SK-N-SH (cell line): ENCODE measurements at regions not wholly inside any gene's neighbourhood (a gene's known extent, or its start where the extent isn't known, plus 50 kb on each side); places are given as distances from the start of the nearest gene placed in this dataset.

Experiments
- CTCF ChIA-PET: fragments of 300-600, 350-600 bp; formaldehyde crosslinking; extraction: SDS; loops from one replicate; lab custom pipeline; 2021; lab: Yijun Ruan, JAX
- POLR2A ChIA-PET: fragments of 350-600 bp; sonication (Branson Sonifier 250); formaldehyde crosslinking; extraction: SDS; loops from one replicate; lab custom pipeline; 2020; ENCODE audit warnings: antibody characterized with exemption, inconsistent platforms; lab: Yijun Ruan, JAX
- DNase-seq: peaks from one replicate; pipeline ENCODE4 v3.0.0; 2012
- H2AFZ ChIP-seq: fragments of 200-600 bp; sonication (generic); 2 replicates; pipeline ENCODE4 v1.8.1; 2016; ENCODE audit warnings: antibody characterized with exemption, mild to moderate bottlenecking, low read depth
- H3F3A ChIP-seq: fragments of 200-600 bp; sonication (generic); replicated peaks from 2 replicates; pipeline ENCODE3; 2016; ENCODE audit warnings: antibody characterized with exemption, mild to moderate bottlenecking; ENCODE audit not compliant: insufficient read depth
- H3K27ac ChIP-seq, 2 experiments: fragments of 200-500 bp in 1 of 2; fragments of 200-600 bp in 1 of 2; sonication (Bioruptor generic) in 1 of 2; sonication (generic), shearing (Covaris generic) in 1 of 2; 2 replicates each; pipeline versions ENCODE4 v1.5.1 to v1.6.1; 2014 to 2016; ENCODE audit warnings: low read depth in 2 of 2, inconsistent platforms in 1 of 2, low read length in 1 of 2, mild to moderate bottlenecking in 1 of 2, mixed read lengths in 1 of 2
- H3K27me3 ChIP-seq: fragments of 200-600 bp; sonication (generic), shearing (Covaris generic); 2 replicates; pipeline ENCODE4 v1.6.1; 2016; ENCODE audit warnings: mixed run types; ENCODE audit not compliant: insufficient read depth
- H3K36me3 ChIP-seq, 2 experiments: fragments of 200-500 bp in 1 of 2; fragments of 200-600 bp in 1 of 2; sonication (Bioruptor generic) in 1 of 2; sonication (generic) in 1 of 2; replicated peaks in 1 of 2; 2 replicates each; pipeline versions ENCODE3 to v1.5.1; 2014 to 2016; ENCODE audit warnings: low read length in 1 of 2, mild to moderate bottlenecking in 1 of 2; ENCODE audit not compliant: insufficient read depth in 2 of 2, control insufficient read depth in 1 of 2
- H3K4me1 ChIP-seq, 2 experiments: fragments of 200-500 bp in 1 of 2; fragments of 200-600 bp in 1 of 2; sonication (Bioruptor generic) in 1 of 2; sonication (generic), shearing (Covaris generic) in 1 of 2; 2 replicates each; pipeline versions ENCODE4 v1.5.1 to v1.6.1; 2014 to 2016; ENCODE audit warnings: low read depth in 1 of 2, low read length in 1 of 2, mixed run types in 1 of 2; ENCODE audit not compliant: insufficient read depth in 2 of 2, control insufficient read depth in 1 of 2
- H3K4me2 ChIP-seq: fragments of 200-600 bp; sonication (generic), shearing (Covaris generic); 2 replicates; pipeline ENCODE4 v1.6.1; 2017; ENCODE audit warnings: mixed run types
- H3K4me3 ChIP-seq, 2 experiments: fragments of 200-500 bp in 1 of 2; fragments of 200-600 bp in 1 of 2; sonication (Bioruptor generic) in 1 of 2; sonication (generic), shearing (Covaris generic) in 1 of 2; 2 replicates each; pipeline versions ENCODE4 v1.5.1 to v1.8.1; 2014 to 2016; ENCODE audit warnings: low read depth in 2 of 2, inconsistent platforms in 1 of 2, low read length in 1 of 2, mild to moderate bottlenecking in 1 of 2, mixed read lengths in 1 of 2, moderate library complexity in 1 of 2
- H3K79me2 ChIP-seq: fragments of 200-600 bp; sonication (generic); 2 replicates; pipeline ENCODE4 v1.8.1; 2017; ENCODE audit warnings: mild to moderate bottlenecking; ENCODE audit not compliant: insufficient read depth
- H3K9ac ChIP-seq: fragments of 200-600 bp; sonication (generic); 2 replicates; pipeline ENCODE4 v1.6.1; 2017; ENCODE audit warnings: mixed run types
- H3K9me2 ChIP-seq: fragments of 200-600 bp; sonication (generic); 2 replicates; pipeline ENCODE4 v1.6.1; 2017; ENCODE audit warnings: mixed run types
- H3K9me3 ChIP-seq: fragments of 200-600 bp; sonication (generic); 2 replicates; pipeline ENCODE4 v1.6.1; 2017; ENCODE audit warnings: mixed run types, mild to moderate bottlenecking, moderate library complexity
- H4K20me1 ChIP-seq: fragments of 200-600 bp; sonication (generic); 2 replicates; pipeline ENCODE4 v1.6.1; 2017; ENCODE audit warnings: mild to moderate bottlenecking, mixed run types; ENCODE audit not compliant: insufficient read depth
- EZH2phosphoT487 ChIP-seq: fragments of 200-600 bp; sonication (generic); IDR thresholded peaks from 2 replicates; pipeline ENCODE4 v1.6.1; 2017; ENCODE audit warnings: low read depth, mixed run types, mild to moderate bottlenecking, antibody characterized with exemption, moderate library complexity, borderline replicate concordance
- FOXM1 ChIP-seq: IDR thresholded peaks from 2 replicates; pipeline ENCODE4 v1.4.0; 2012; ENCODE audit warnings: low read depth, mild to moderate bottlenecking
- JUND ChIP-seq: IDR thresholded peaks from 2 replicates; pipeline ENCODE4 v1.4.0; 2012
- NFIC ChIP-seq: IDR thresholded peaks from 2 replicates; pipeline ENCODE4 v1.4.0; 2012; ENCODE audit warnings: borderline replicate concordance
- RAD21 ChIP-seq: IDR thresholded peaks from 2 replicates; pipeline ENCODE4 v1.6.1; 2012; ENCODE audit warnings: mild to moderate bottlenecking, low read length
- RFX5 ChIP-seq: IDR thresholded peaks from 2 replicates; pipeline ENCODE4 v1.6.1; 2012; ENCODE audit warnings: mild to moderate bottlenecking, improper control_type of control experiment, low read length
- RXRA ChIP-seq: IDR thresholded peaks from 2 replicates; pipeline ENCODE4 v1.4.0; 2012; ENCODE audit warnings: low read depth, mild to moderate bottlenecking, borderline replicate concordance
- SMC3 ChIP-seq: IDR thresholded peaks from 2 replicates; pipeline ENCODE4 v1.6.1; 2012; ENCODE audit warnings: low read depth, low read length, improper control_type of control experiment
- TCF12 ChIP-seq: IDR thresholded peaks from 2 replicates; pipeline ENCODE4 v1.4.0; 2012
- WGBS: methylation state at CpG from one replicate; pipeline ENCODE4 v1.1.6; 2017; ENCODE audit warnings: low lambda C conversion rate; 5-methylcytosine and 5-hydroxymethylcytosine counted together
- TF ChIP-seq, protein P1 (sequence below): fragments of 150-350 bp; IDR thresholded peaks from 2 replicates; pipeline ENCODE4 v1.6.1; 2016; ENCODE audit warnings: mild to moderate bottlenecking, low read depth, low read length
- TF ChIP-seq, protein P2 (sequence below): IDR thresholded peaks from 2 replicates; pipeline ENCODE4 v1.6.1; 2012; ENCODE audit warnings: mild to moderate bottlenecking, low read depth, low read length, moderate library complexity
- TF ChIP-seq, protein P3 (sequence below): IDR thresholded peaks from 2 replicates; pipeline ENCODE4 v1.4.0; 2012; ENCODE audit warnings: low read depth

DNA sequence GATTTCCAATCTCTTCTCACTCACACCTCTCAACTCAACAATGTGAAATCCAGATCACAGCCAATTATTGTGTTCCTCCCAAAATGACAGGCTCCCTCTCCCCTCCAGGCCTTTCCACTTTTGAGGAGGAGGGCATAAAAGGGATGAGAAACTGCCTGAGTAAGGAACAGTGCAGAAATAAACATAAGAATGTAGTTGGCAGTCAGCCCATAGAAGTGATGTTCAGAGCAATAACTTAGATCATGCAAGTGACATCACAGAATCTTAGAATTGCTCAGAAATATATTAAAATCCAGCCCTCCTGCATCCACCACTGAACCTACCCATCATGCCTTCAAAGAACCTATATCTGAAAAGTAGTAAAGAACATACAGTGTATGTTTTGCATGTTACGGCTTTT is 299.4 kb upstream of the GADL1 start:
- H3K9me2 ChIP-seq = no peaks in the 10 kb centered on the region
- H3K4me2 ChIP-seq = no peak overlapping the region
- H2AFZ ChIP-seq = no peak overlapping the region
- no peaks in the 10 kb centered on the region for H3K36me3 ChIP-seq
- H3F3A ChIP-seq = no peaks in the 10 kb centered on the region
- no peak overlapping the region for H3K27ac ChIP-seq
- H3K27me3 ChIP-seq = no peaks in the 10 kb centered on the region; the same call in 1 of the 2 replicates
- ChIA-PET CTCF (no interaction called here), POLR2A (no interaction called here)
- H3K9me3 ChIP-seq = no peaks in the 10 kb centered on the region
- no peak overlapping the region for H3K4me3 ChIP-seq
- no peaks in the 10 kb centered on the region for H3K79me2 ChIP-seq
- H4K20me1 ChIP-seq = no peaks in the 10 kb centered on the region
- H3K9ac ChIP-seq = no peak overlapping the region
- TF ChIP-seq, protein P1, sequence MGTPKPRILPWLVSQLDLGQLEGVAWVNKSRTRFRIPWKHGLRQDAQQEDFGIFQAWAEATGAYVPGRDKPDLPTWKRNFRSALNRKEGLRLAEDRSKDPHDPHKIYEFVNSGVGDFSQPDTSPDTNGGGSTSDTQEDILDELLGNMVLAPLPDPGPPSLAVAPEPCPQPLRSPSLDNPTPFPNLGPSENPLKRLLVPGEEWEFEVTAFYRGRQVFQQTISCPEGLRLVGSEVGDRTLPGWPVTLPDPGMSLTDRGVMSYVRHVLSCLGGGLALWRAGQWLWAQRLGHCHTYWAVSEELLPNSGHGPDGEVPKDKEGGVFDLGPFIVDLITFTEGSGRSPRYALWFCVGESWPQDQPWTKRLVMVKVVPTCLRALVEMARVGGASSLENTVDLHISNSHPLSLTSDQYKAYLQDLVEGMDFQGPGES = no peak
- TF ChIP-seq RXRA (no peak), NFIC (no peak), SMC3 (no peak), TCF12 (no peak), RAD21 (no peak), FOXM1 (no peak)
- TF ChIP-seq, protein P2, sequence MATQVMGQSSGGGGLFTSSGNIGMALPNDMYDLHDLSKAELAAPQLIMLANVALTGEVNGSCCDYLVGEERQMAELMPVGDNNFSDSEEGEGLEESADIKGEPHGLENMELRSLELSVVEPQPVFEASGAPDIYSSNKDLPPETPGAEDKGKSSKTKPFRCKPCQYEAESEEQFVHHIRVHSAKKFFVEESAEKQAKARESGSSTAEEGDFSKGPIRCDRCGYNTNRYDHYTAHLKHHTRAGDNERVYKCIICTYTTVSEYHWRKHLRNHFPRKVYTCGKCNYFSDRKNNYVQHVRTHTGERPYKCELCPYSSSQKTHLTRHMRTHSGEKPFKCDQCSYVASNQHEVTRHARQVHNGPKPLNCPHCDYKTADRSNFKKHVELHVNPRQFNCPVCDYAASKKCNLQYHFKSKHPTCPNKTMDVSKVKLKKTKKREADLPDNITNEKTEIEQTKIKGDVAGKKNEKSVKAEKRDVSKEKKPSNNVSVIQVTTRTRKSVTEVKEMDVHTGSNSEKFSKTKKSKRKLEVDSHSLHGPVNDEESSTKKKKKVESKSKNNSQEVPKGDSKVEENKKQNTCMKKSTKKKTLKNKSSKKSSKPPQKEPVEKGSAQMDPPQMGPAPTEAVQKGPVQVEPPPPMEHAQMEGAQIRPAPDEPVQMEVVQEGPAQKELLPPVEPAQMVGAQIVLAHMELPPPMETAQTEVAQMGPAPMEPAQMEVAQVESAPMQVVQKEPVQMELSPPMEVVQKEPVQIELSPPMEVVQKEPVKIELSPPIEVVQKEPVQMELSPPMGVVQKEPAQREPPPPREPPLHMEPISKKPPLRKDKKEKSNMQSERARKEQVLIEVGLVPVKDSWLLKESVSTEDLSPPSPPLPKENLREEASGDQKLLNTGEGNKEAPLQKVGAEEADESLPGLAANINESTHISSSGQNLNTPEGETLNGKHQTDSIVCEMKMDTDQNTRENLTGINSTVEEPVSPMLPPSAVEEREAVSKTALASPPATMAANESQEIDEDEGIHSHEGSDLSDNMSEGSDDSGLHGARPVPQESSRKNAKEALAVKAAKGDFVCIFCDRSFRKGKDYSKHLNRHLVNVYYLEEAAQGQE = no peak
- TF ChIP-seq, protein P3, sequence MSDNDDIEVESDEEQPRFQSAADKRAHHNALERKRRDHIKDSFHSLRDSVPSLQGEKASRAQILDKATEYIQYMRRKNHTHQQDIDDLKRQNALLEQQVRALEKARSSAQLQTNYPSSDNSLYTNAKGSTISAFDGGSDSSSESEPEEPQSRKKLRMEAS = no peak
- H3K4me1 ChIP-seq = no peaks in the 10 kb centered on the region
- WGBS = 67% methylated on average over 1 of the region's 1 CpG
- DNase-seq = no peak

DNA sequence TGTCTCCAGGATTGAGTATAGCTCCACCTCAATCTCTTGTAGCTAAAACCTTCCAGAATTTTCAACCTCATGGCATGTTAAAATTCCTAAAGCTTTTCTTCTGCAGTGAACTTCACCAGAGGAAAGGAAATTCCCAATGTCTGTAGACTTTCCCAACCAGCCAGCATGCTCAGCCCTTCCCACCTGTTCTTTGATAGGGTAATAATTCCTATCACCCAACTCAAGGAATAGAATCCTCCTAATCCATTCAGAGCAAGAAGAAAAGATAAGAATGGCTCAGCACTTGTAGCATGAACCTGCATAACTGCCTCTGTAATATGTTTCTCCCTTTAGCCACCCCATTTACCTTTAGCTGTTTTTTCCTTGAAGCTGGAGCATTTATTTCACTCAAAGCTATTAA is 301.8 kb upstream of the GADL1 start:
- H3K9me2 ChIP-seq = no peaks in the 10 kb centered on the region
- TF ChIP-seq JUND (no peak), RFX5 (no peak), EZH2phosphoT487 (no peak)
- TF ChIP-seq, all 33 proteins: peak for 0
- Histone ChIP-seq H3K4me1 (no peaks in the 10 kb centered on the region), H2AFZ (no peak overlapping the region), H3F3A (no peaks in the 10 kb centered on the region), H3K4me3 (no peak overlapping the region), H3K27me3 (no peaks in the 10 kb centered on the region), H3K36me3 (no peaks in the 10 kb centered on the region), H3K79me2 (no peaks in the 10 kb centered on the region), H3K9me3 (no peaks in the 10 kb centered on the region), H4K20me1 (no peaks in the 10 kb centered on the region), H3K4me2 (no peak overlapping the region), H3K9ac (no peak overlapping the region), H3K27ac (no peak overlapping the region)
- ChIA-PET CTCF (interaction anchor here (1.2 kb wide), 1 partner anchor 10 kb away, joined by 3 read pairs; no protein-coding TSS in a partner anchor), POLR2A (no interaction called here)
- DNase-seq = no peak
